ENCODE measurements at regions not wholly inside any gene's neighbourhood (a gene's known extent, or its start where the extent isn't known, plus 50 kb on each side); places are given as distances from the start of the nearest gene placed in this dataset.

GRCh38 chr7:42403831-42404230 lies 166.8 kb upstream of the GLI3 start:
- no peak for ATAC-seq
- Mint-ChIP-seq H3K9me3 (no peaks in the 10 kb centered on the region), H3K27ac (no peak overlapping the region)

GRCh38 chr7:42400961-42401360 lies 164.0 kb upstream of the GLI3 start:
- H3K27ac Mint-ChIP-seq = no peak overlapping the region
- ATAC-seq (no peak), DNase-seq (ENCODE audit: low spot score in 2 of 2) (no peak)
- no peaks in the 10 kb centered on the region for H3K9me3 Mint-ChIP-seq
- no peaks in the 10 kb centered on the region for H3K36me3 Mint-ChIP-seq

More at GRCh38 chr7:42403831-42404230, 166.8 kb upstream of the GLI3 start:
- DNase-seq (ENCODE audit: low spot score in 2 of 2) = no peak
- H3K36me3 Mint-ChIP-seq = no peaks in the 10 kb centered on the region

- no peaks in the 10 kb centered on the region for H3K9me3 Mint-ChIP-seq
- ATAC-seq (no peak), DNase-seq (ENCODE audit: low spot score in 2 of 2) (no peak)
- no peak overlapping the region for H3K27ac Mint-ChIP-seq
- H3K36me3 Mint-ChIP-seq = no peaks in the 10 kb centered on the region
Measured at GRCh38 chr7:42400211-42400772, 163.3 kb upstream of the GLI3 start.

GRCh38 chr7:42395607-42396006 lies 158.6 kb upstream of the GLI3 start:
- H3K9me3 Mint-ChIP-seq = no peaks in the 10 kb centered on the region

GRCh38 chr7:42392826-42393225 lies 155.8 kb upstream of the GLI3 start:
- no peak overlapping the region for H3K27ac Mint-ChIP-seq
- DNase-seq (ENCODE audit: low spot score in 2 of 2) (no peak), ATAC-seq (no peak)
- no peaks in the 10 kb centered on the region for H3K36me3 Mint-ChIP-seq
- H3K9me3 Mint-ChIP-seq = no peaks in the 10 kb centered on the region

More at GRCh38 chr7:42395607-42396006, 158.6 kb upstream of the GLI3 start:
- no peak for DNase-seq (ENCODE audit: low spot score in 2 of 2)
- Mint-ChIP-seq H3K27ac (no peak overlapping the region), H3K36me3 (no peaks in the 10 kb centered on the region)
- no peak for ATAC-seq

- ATAC-seq (no peak), DNase-seq (ENCODE audit: low spot score in 2 of 2) (no peak)
- Mint-ChIP-seq H3K36me3 (no peaks in the 10 kb centered on the region), H3K27ac (no peak overlapping the region), H3K9me3 (no peaks in the 10 kb centered on the region)
Measured at GRCh38 chr7:42389697-42390096, 152.7 kb upstream of the GLI3 start.

GRCh38 chr7:42385912-42386311 lies 148.9 kb upstream of the GLI3 start:
- Mint-ChIP-seq H3K27ac (no peak overlapping the region), H3K9me3 (no peaks in the 10 kb centered on the region), H3K36me3 (no peaks in the 10 kb centered on the region)
- DNase-seq (ENCODE audit: low spot score in 2 of 2) = no peak
- ATAC-seq = no peak

GRCh38 chr7:42381161-42381560 lies 144.2 kb upstream of the GLI3 start:
- H3K9me3 Mint-ChIP-seq = no peaks in the 10 kb centered on the region
- no peak overlapping the region for H3K27ac Mint-ChIP-seq
- DNase-seq (ENCODE audit: low spot score in 2 of 2) (no peak), ATAC-seq (no peak)
- H3K36me3 Mint-ChIP-seq = no peaks in the 10 kb centered on the region

- Mint-ChIP-seq H3K36me3 (no peaks in the 10 kb centered on the region), H3K27ac (no peak overlapping the region), H3K9me3 (no peaks in the 10 kb centered on the region)
- DNase-seq (ENCODE audit: low spot score in 2 of 2) (no peak), ATAC-seq (no peak)
Measured at GRCh38 chr7:42380401-42380800, 143.4 kb upstream of the GLI3 start.

GRCh38 chr7:42378149-42378548 lies 141.1 kb upstream of the GLI3 start:
- Mint-ChIP-seq H3K9me3 (peaks cover 5 to 6% of the 10 kb centered on the region in 2 donors), H3K27ac (no peak overlapping the region), H3K36me3 (peaks cover 0 to 7% of the 10 kb centered on the region in 2 donors)
- ATAC-seq = no peak
- no peak for DNase-seq (ENCODE audit: low spot score in 2 of 2)

- ATAC-seq = no peak
- H3K27ac Mint-ChIP-seq = no peak overlapping the region
- H3K9me3 Mint-ChIP-seq = peaks cover 15 to 19% of the 10 kb centered on the region in 2 donors
- H3K36me3 Mint-ChIP-seq = peaks cover 4 to 11% of the 10 kb centered on the region in 2 donors
- DNase-seq (ENCODE audit: low spot score in 2 of 2) = no peak
Measured at GRCh38 chr7:42373285-42373684, 136.3 kb upstream of the GLI3 start.

- Mint-ChIP-seq H3K9me3 (peaks cover 23 to 27% of the 10 kb centered on the region in 2 donors), H3K36me3 (peaks cover 8 to 11% of the 10 kb centered on the region in 2 donors), H3K27ac (no peak overlapping the region)
- DNase-seq (ENCODE audit: low spot score in 2 of 2) = no peak
- no peak for ATAC-seq
Measured at GRCh38 chr7:42372479-42372878, 135.5 kb upstream of the GLI3 start.

- Mint-ChIP-seq H3K36me3 (peaks cover 0 to 4% of the 10 kb centered on the region in 2 donors), H3K27ac (no peak overlapping the region), H3K9me3 (peaks cover 13 to 14% of the 10 kb centered on the region in 2 donors)
- no peak for DNase-seq (ENCODE audit: low spot score in 2 of 2)
- no peak for ATAC-seq
Measured at GRCh38 chr7:42359946-42360345, 122.9 kb upstream of the GLI3 start.

- ATAC-seq (no peak), DNase-seq (ENCODE audit: low spot score in 2 of 2) (no peak)
- Mint-ChIP-seq H3K27ac (no peak overlapping the region), H3K36me3 (no peaks in the 10 kb centered on the region), H3K9me3 (peaks cover 0 to 7% of the 10 kb centered on the region in 2 donors)
Measured at GRCh38 chr7:42351316-42351935, 114.4 kb upstream of the GLI3 start.

- no peaks in the 10 kb centered on the region for H3K36me3 Mint-ChIP-seq
- no peak for ATAC-seq
- DNase-seq (ENCODE audit: low spot score in 2 of 2) = no peak
- no peak overlapping the region for H3K27ac Mint-ChIP-seq
- H3K9me3 Mint-ChIP-seq = peaks cover 0 to 7% of the 10 kb centered on the region in 2 donors
Measured at GRCh38 chr7:42350801-42351200, 113.8 kb upstream of the GLI3 start.

- Mint-ChIP-seq H3K9me3 (peaks cover 0 to 7% of the 10 kb centered on the region in 2 donors), H3K27ac (no peak overlapping the region), H3K36me3 (no peaks in the 10 kb centered on the region)
- no peak for DNase-seq (ENCODE audit: low spot score in 2 of 2)
- ATAC-seq = no peak
Measured at GRCh38 chr7:42348631-42349030, 111.6 kb upstream of the GLI3 start.

- DNase-seq (ENCODE audit: low spot score in 2 of 2) (no peak), ATAC-seq (no peak)
- Mint-ChIP-seq H3K27ac (no peak overlapping the region), H3K9me3 (peaks cover 0 to 7% of the 10 kb centered on the region in 2 donors), H3K36me3 (no peaks in the 10 kb centered on the region)
Measured at GRCh38 chr7:42348071-42348470, 111.1 kb upstream of the GLI3 start.

- H3K9me3 Mint-ChIP-seq = peaks cover 0 to 7% of the 10 kb centered on the region in 2 donors
- no peak overlapping the region for H3K27ac Mint-ChIP-seq
- DNase-seq (ENCODE audit: low spot score in 2 of 2) = no peak
- H3K36me3 Mint-ChIP-seq = no peaks in the 10 kb centered on the region
- ATAC-seq = no peak
Measured at GRCh38 chr7:42347616-42348015, 110.6 kb upstream of the GLI3 start.
